GM21528 (cell line): ENCODE measurements at regions not wholly inside any gene's neighbourhood (a gene's known extent, or its start where the extent isn't known, plus 50 kb on each side); places are given as distances from the start of the nearest gene placed in this dataset.
"Not testable (repeated sequence)": the region's sequence is repeated elsewhere in the genome, so short reads cannot be mapped to it uniquely, and the experiment has no call there.

Experiments
- ATAC-seq: cut with Tn5 transposase; IDR thresholded peaks from one replicate; pipeline ENCODE4 v1.9.1; 2021; ENCODE audit warnings: mild to moderate bottlenecking, moderate library complexity; ENCODE audit not compliant: unreplicated experiment, low FRiP score

- ATAC-seq: no peak
These were observed 592.4 kb downstream of the DIPK2A start for GRCh38 chr3:144564011-144564410.

DNA sequence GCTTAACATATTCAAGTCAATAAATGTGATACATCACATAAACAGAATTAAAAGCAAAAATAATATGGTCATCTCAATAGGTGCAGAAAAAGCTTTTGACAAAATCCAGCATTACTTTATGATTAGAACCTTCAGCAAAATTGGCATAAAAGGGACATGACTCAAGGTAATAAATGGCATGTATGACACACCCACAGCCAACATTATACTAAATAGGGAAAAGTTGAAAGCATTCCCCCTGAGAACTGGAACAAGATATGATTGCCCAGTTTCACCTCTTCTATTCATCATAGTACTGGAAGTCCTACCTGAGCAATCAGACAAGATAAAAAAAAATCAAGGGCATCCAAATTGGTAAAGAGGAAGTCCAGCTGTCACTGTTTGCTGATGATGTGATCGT is 594.7 kb downstream of the DIPK2A start:
- no peak for ATAC-seq

DNA sequence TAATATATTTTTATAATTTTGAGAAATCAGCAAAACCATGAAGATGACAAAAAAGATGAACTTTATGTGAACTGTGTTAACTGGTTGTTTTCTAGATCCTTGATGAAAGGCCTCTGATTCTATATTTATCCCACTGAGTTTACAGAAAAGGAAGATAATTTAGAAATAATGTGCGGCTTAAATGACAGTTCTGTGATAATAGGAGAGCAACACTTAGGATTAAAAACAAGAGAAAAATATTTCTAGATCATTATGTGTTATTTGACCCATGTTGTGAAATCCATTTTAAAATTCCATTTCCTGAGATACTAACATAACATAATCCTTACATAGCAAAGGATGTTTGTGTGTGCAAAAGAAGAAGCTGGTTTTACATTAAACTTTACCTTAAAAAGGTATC is 598.0 kb downstream of the DIPK2A start:
- ATAC-seq: no peak

DNA sequence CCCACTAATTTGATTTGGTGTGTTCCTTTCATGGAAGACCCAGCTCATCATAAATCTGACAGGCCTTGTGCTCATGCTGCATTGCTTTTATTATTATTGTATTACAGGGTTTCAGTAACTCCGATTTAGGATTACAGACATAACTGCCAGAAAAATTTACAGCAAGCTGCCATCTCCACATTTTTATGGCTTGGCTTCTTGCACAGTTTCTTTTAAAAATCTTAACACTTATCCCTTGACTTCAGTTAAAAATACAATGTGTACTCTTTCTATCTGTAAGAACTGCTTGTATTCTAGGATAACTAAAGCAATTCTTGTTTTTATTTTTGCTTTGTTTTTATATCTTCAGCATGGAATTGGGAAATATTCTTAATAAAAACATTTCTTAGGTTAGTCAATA is 612.2 kb downstream of the DIPK2A start:
- ATAC-seq: no peak

DNA sequence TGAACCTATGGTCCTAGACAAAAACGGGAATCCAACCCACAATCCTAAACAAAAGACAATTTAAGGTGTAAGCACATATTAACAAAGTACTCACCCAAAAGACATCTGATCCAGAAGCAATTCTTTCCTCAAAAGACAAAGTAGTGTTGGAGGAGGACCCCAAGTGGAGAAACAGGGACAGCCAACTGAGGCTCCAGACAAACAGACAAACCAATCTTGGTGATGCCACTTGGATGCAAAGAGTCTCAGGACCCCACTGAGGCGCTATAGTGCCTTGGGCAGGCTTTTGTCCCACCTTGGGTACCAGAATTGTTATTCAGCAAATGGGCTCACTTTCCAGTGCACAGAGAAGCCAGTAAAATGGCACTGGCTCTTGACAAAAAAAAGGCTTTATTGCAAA is 613.8 kb downstream of the DIPK2A start:
- no peak for ATAC-seq

DNA sequence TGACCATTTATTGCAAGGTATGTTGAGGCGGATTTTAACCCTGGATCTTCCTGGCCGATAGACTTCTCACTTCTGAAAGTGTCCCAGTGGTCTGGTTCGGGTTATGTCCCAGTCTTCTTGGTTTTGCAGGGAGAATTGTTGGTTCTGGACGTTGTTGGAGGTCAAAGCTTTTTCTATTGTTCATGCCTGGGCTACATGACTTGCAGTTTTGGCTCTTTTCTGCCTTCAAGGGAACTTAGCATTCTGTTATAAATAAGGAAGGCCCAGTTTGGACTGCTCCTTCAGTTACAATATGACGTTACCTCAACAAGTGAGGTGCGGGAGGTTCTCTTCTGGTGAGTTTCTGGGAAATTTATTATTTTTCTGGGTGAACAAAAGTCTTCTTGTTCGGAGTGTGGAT is 614.3 kb downstream of the DIPK2A start:
- no peak for ATAC-seq

GRCh38 chr3:144586382-144586781 is 614.8 kb downstream of the DIPK2A start:
- ATAC-seq: no peak

DNA sequence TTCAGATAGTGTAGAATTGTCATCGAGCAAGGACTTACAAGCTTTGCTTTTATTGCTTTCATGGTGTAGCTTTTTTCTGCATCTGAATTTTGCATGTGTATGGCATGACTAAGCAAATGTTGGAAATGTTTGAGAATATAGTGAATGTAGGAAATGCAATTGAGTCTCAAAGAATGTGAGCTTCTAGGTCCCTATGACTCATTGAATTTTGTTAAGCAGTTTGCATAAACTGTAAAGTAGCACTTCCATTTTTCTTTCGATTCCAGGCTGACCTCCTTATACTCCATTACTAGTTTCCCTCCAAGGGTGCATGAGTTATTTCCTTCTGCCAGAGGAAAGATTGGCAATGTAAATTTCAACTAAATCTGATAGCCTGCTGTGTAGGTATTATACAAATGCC is 619.2 kb downstream of the DIPK2A start:
- no peak for ATAC-seq

DNA sequence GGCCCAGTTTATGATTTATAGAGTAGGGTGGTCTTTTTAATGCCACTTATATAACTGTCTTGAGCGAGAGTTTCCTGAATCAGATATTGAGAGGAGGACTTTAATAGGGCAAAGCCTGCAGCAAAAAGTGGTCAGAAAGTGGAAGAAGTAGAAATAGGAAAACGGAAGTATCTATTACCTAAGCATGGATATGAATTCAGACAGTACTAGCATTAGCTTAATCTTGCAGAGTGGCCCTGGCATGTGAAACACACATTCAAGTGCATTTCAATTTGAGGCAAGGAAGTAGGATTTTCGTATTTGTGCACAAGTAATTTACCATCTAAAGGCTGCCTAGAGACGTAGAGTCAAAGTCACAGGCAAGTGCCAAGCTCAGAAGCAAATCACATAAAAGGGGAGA is 622.3 kb downstream of the DIPK2A start:
- no peak for ATAC-seq

GRCh38 chr3:144620236-144620635 is 648.6 kb downstream of the DIPK2A start:
- ATAC-seq: not testable (repeated sequence)

DNA sequence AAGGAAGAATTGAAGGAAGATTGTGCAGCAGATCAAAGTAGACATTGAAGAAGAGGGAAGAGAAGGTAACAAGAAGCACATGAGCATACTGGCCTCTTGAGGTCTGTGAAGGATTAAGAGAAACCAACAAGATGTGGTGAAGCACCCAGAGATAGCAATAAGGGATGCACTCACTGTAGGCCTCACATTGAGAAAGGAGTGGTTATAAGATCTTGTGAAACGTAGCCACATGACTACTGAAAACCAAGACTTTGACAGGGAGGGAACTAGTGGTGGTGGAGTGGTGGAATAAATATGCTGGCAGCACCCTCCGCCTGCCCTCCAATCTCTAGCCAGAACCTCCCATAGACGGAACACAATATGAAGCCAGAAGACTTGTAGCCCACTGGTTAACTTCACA is 651.2 kb downstream of the DIPK2A start:
- no peak for ATAC-seq

- no peak for ATAC-seq
These were observed 653.0 kb downstream of the DIPK2A start for GRCh38 chr3:144624656-144625055.

GRCh38 chr3:144626835-144627234 is 655.2 kb downstream of the DIPK2A start:
- ATAC-seq: no peak

DNA sequence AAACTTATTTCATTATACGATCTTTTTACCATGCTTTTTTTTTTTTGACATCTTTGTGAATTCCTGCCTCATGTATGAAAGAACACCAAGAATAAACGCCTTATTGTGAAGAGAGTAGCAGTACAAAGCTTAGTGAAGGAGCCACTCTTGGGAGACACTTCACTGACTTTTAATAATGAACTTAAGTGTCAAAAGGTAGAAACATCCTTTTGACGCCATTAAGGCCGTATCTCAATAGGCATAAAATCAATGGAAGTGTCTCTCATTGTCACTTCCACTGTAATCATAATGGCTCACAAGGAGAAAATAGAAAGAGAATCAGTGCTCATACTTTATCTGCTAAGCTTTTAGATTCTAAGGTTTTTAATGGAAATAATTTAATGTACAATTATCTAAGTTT is 657.8 kb downstream of the DIPK2A start:
- ATAC-seq: no peak

GRCh38 chr3:144636833-144637232 is 665.2 kb downstream of the DIPK2A start:
- ATAC-seq: no peak

DNA sequence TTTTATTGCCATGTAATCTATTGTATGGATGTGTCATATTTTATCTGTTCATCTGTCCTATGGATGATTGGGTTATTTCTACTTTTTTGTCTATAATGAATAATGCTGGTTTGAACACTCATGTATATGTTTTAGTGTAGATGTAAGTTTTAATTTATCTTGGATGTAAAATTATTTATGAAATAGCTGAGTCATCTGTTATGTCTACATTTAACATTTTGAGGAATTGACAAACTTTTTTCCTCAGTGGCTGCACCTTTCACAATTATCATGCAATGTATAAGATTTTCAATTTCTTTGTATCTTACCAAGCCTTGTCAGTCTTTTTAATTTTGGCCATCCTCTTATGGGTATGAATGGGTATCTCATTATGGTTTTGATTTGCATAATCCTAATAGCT is 666.4 kb downstream of the DIPK2A start:
- ATAC-seq: no peak

GRCh38 chr3:144643771-144644198 is 672.2 kb downstream of the DIPK2A start:
- ATAC-seq: no peak

DNA sequence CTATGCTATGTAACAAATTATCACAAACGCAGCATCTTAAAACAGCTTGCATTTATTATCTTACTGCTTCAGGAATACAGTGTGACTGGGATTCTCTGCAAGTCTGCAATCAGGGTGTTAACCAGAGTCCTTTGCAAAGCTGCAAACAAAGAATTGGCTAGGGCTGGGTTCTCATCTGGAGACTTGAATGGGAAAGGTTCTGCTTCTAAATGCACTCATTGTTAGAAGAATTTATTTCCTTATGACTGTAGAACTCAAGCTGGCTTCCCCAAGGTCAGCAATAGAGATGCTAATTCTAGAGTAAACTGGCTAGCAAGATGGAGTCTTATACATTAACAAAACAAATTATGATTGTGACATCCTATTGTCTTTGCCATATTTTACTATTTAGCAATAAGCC is 673.7 kb downstream of the DIPK2A start:
- ATAC-seq: no peak

GRCh38 chr3:144650380-144650779 is 678.8 kb downstream of the DIPK2A start:
- no peak for ATAC-seq

GRCh38 chr3:144652573-144652972 is 681.0 kb downstream of the DIPK2A start:
- no peak for ATAC-seq

- ATAC-seq: no peak
These were observed 683.8 kb downstream of the DIPK2A start for GRCh38 chr3:144655423-144655822.

- ATAC-seq: no peak
These were observed 688.6 kb downstream of the DIPK2A start for GRCh38 chr3:144660186-144660585.

- no peak for ATAC-seq
These were observed 691.1 kb downstream of the DIPK2A start for GRCh38 chr3:144662729-144663128.
